NCI-H345 treated with DMSO at 0.1 percent for 48 hours (cell line): ENCODE measurements at regions not wholly inside any gene's neighbourhood (a gene's known extent, or its start where the extent isn't known, plus 50 kb on each side); places are given as distances from the start of the nearest gene placed in this dataset.
"Not testable (repeated sequence)": the region's sequence is repeated elsewhere in the genome, so short reads cannot be mapped to it uniquely, and the experiment has no call there.

ENCODE experiments used
- DNase-seq: peaks from one replicate; lab custom pipeline; 2025; ENCODE audit not compliant: unreplicated experiment; lab: John Stamatoyannopoulos, UW

DNA sequence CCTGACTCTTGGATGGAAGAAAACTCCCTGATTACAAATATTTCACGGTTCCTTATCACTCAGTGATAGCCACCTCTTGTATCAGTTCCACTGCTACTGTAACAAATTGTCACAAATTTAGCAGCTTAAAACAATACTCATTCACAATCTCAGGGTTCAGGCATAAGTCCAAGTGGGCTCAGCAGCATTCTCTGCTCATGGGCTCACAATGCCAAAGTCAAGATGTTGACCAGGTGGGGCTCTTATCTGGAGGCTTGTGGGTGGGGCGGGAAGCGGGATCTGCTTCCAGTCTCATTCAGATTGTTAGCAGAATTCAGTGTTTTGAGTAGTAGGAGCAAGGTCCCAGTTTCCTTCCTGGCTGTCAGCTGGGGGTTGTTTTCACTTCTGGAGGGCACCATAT, 137.3 kb upstream of the FAM78B start:
- DNase-seq = no peak

DNA sequence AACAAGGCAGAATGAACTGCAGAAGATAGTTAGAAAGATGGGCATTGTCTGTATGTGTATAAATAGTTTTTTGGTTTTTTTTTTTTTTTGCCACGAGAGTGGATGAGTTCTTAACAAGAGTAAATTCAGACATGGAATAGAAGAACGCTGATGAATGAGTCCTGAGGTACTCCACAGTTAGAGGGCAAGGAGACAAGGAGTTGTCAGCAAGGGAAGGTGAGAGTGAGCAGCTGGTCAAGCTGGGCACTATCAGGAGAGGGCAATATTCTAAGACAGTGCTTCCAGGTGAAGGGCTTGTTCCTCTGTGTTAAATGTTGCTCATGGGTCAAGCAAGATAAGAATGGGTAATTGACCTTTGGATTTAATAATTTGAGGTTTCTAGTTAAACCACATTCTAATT, 138.6 kb upstream of the FAM78B start:
- no peak for DNase-seq

DNA sequence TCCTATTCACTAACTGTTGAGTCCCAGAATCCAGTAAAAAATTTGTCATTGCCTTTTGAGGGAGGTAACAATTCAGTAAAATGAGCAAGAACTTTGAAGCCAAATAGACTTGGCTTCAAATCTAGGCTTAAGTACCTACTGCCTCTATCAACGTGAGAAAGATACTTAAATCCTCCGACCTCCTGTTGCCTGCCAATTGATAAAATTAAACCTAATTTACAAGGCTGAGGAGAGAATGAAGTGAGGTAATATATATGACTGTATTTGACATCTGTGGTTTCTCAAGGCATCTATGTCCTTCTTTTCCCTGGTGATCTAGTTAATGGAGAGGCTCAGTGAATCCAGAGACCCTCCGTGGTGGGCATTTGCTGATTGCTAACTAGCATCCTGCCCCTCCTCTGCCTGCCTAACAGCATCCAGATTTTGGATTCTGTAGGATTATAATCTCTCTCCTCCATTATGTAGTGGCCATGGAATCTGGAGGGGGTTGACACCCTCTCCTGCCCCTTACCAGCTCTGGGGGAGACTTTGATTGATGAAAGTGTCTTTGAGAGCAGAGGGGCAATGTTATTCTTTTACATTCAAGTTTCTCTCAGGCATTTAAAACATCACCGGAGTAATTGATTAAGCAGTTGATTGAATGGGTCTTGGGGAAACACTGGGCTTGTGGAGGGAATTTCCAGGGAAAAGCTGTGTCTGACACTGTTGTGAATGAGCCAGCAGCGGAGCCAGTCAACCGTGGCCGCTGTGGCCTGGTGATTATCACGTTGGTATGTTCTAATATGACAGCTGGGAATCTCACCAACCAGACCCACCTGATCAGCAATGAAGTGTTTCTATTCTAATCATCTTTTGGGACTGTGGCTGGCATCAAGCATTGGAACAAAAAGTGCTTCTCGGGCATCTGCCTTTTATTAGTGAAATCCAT, 140.7 kb upstream of the FAM78B start:
- DNase-seq = no peak

DNA sequence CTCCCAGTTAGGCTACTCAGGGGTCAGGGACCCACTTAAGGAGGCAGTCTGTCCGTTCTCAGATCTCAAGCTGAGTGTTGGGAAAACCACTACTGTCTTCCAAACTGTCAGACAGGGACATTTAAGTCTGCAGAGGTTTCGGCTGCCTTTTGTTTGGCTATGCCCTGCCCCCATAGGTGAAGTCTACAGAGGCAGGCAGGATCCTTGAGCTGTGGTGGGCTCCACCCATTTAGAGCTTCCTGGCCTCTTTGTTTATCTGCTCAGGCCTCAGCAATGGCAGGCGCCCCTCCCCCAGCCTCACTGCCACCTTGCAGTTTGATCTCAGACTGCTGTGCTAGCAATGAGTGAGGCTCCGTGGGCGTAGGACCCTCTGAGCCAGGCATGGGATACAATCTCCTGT, 149.5 kb upstream of the FAM78B start:
- DNase-seq = not testable (repeated sequence)

DNA sequence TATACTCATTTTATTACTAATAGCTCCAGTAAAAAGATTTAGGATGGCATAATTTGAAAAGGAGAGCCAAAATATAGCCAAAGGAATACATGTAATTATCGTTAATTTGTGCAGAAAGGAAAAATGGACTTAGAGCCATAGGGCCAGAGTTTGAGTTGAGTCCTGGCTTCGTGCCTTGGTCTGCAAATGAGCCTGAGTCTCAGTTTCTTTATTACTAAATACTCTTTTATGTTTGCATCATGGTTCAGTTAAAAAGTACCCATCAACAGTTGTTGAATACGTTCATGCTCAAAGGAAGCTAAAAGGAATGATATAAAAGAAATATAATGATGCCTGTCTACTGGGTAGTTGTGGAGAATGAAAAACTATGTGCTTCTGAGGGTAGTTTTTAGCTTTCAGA, 155.7 kb upstream of the FAM78B start:
- DNase-seq = no peak

DNA sequence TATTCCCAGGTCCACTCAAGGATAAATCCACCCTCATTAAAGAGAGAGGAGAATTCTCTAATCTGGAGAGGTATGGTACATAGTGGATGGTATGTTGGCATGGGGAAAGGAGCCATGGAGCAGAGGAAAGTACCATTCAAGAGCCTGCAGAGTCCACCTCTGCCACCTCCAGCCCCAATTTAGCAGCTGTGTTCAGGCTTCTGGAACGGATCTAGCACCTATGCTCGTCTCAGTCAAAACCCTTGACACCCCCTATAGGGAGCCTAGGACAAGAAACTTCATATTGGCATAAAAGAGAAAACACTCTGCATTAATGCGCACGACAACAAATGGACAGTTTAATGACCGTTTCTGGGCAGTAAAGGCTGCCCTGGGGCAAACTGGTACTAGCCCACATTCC, 161.1 kb upstream of the FAM78B start:
- DNase-seq = no peak

DNA sequence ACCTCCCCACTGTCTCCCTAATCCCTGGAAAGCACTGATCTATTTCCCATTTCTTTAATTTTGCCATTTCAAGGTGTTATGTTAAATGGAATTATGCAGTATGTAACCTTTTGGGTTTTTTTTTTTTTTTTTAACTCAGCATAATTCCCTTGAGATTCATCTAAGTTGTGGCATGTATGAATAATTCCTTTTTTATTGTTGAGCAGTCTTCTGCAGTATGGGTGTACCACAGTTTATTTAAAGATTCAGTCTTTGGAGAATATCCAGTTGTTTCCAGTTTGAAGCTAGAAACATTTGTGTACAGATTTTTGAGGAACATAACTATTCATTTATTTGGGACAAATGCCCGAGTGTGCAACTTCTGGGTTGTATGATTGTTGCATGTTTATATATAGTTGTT, 162.2 kb upstream of the FAM78B start:
- no peak for DNase-seq

DNA sequence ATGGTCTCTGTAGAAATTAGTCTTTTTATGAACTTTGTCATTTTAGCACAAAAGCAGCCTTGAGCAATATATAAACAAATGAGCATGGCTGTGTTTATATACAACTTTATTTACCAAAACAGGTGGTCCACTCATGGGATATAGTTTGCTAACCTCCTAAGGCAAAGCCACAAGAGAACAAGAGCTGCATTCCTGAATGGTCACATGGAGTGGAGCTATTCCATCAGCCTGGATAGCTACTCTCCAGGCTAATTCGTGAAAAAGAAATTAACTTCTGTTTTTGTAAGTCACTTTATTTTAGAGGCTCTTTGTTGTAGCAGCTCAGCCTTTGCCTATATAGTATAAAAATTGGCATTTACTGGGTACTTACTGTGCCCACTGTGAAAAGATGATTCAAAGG, 163.3 kb upstream of the FAM78B start:
- DNase-seq = no peak

DNA sequence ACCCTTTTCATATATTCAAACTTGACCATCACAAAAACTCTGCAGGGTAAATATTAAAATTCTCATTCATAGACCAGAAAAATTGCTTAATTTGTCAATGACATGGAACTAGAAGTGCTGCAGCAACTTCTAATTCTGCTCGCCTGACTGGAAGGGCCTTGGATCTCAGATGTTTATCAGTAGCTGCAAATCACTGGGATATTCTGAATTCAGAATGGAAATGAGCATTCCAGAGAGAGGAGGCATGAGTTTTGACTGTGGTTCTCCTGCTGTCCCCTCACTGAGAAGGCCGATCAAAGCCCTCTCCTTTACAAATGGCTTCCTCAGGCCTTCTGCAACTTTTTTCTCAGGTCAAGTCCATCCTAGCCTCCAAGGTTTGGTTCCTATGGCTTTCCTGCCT, 171.3 kb upstream of the FAM78B start:
- DNase-seq = no peak

DNA sequence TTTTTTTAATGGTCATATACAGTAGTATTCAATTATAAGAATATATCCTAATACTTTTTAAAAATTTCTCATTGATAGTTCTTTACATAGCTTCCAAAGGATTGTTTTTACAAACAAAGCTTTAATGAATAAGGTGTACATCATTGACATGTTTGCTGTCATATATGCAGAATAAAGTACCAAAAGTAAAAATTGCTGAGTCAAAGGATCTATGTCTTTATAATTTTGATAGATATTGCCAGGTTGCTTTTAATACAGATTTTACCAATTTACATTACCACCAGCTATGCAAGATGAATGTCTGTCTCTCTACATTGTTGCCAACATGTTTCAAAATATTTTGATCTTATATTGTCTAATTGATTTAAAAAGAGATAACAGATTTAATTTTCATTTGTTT, 173.9 kb upstream of the FAM78B start:
- no peak for DNase-seq

DNA sequence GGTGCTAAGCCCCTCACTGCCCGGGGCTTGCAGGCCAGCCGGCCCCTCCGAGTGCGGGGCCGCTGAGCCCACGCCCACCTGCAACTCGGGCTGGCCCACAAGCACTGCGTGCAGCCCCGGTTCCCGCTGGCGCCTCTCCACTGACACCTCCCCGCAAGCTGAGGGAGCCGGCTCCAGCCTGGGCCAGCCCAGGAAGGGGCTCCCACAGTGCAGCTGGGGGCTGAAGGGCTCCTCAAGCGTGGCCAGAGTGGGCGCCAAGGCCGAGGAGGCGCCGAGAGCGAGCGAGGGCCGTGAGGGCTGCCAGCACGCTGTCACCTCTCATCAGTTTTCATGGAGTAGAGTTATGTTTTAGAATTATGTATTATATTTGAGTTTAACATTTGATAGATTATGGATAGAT, 176.5 kb upstream of the FAM78B start:
- DNase-seq = no peak

DNA sequence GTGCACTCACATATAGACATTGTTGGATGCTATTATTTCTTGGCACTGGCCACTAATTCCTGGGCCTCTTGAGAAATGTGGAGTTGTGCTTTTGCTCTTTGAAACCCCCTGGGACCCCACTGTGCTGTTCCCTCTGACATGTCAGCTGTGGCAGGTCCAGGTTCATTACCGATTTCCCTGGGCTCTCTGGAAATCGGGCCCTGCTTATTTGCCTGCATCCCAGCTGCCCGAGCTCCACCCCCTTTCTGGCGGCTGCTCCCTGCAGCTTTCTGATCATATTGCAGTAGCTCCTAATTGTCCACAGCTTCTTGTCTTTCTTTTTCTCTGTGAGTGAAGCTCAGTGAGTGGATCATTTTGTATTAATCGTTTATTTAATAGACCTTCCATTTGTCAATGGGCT, 183.7 kb upstream of the FAM78B start:
- no peak for DNase-seq

DNA sequence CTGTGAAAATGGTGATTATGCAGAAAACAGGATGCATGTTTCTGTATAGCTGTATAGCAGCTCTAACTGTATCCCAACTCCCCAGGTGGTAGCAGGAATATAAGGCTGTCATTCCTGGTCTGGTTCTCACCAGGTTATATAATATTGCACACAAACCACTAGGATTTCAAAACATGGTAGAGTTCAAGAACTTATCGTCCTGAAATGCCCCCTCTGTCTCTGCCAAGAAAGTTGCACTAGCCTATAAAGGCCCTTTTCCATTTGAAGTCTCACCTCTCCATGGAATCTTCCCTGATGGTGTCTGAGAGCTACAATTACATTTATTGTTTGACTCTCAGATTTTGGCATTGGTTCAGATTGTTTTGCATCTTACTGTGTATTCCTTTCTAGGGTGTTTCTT, 184.9 kb upstream of the FAM78B start:
- no peak for DNase-seq

DNA sequence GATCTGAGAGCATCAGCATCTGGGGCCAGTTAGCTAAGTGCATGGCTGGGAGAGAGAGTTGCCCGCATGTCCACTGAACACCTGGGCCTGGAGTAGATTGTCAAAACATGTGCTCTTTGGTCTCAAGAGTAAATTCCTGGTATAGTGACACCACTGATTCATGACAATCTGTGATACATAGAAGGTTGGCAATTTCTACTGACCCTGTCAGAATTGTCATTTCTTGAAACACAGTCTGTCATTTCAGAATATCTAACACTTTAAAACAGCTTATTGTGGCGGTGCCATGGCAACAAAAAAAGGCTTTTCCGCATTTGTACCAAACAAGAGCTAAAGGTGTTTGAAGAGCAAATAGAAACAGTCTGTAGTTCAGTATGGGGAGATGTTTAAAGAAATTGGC, 186.4 kb upstream of the FAM78B start:
- DNase-seq = no peak

DNA sequence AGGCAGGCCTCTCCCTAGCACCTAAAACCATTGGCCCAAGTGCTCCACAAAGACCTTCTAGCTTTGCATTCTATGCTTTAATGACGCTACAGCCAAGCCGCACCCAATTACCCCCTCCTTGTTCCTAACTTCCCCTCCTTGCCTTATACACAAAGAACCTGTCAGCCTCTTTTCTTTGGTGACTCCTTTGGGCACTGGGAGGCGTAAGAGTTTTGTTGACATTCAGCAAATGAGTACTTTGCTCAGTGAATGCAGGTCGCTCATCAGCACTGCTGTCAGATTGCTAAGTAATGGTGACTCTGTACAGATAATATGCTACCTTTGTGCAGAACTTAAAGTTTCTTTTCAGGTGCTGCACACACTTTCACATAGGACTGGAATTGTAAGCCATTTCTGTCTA, 187.6 kb upstream of the FAM78B start:
- peak; percentile 17 for DNase-seq

DNA sequence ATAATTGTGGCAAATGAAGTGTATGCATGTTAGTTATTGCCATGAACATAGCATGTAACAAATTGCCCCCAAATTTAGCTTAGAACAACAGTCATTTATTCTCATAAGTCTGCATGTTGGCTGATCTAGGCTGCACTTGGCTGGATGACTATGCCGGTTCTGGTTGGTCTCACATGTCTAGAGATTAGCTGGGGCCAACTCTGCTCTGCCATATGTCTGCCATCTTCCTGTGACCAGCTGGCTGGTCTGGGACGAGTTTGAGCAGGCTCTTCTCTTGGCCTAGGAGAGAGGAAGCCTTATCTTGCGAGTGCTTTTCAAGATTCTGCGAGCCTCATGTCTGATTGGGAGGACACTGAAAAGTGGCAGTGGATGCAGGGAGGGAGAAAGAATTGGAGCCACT, 198.3 kb upstream of the FAM78B start:
- no peak for DNase-seq

DNA sequence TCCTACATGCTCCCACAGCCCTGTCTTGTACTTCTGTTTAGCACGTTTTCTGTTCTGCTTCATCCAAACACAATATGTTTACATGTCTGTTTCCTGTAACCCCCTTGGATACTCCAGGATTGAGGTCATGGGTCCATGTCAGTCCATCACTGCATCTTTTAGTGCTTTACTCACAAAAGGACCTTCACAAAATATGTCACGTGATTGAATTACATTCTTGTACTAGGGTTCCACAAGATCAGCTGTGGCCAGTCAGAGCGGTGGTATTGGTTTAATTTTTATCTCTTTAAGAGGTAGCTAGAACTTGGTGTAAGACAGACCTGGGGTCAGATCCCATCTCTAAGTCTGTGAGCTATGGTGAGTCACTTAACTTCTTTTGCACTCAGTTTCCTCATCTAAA, 201.2 kb upstream of the FAM78B start:
- DNase-seq = no peak

DNA sequence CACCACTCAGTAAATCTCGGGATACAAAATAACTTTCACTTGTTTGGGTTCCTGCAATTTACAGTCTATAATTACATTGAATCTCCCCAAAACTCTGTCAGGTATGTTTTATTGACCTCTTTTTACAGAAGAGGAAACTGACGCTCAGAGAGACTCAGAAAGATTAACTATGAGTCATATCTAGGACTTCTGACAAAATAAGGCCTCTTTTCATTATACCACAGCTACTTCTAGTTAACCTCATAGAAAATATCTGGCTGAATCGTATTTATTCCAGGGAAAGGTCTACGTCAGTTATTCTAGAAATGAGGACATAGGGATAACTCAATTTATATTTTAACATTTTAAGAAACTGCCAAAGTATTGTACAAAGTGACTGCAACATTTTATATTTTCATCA, 211.1 kb upstream of the FAM78B start:
- no peak for DNase-seq

DNA sequence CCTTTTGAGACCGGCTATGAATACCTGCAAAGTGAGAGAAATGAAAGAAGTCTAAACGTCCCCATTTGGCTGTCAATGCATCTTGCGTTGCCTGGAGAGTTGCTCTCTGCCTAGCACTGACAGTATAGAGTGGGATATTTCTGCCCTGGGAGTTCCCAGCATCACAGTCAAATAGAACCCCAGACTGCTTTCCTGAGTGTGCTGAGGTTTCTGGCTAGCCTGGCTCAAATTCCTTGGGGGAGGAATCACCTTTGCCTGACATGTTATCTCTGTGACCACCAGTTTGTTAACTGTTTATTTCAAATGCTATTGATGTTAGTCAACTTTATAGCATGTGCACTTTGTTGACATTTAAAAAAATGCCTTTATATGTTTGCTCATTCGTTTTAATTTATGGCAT, 212.0 kb upstream of the FAM78B start:
- DNase-seq = no peak

DNA sequence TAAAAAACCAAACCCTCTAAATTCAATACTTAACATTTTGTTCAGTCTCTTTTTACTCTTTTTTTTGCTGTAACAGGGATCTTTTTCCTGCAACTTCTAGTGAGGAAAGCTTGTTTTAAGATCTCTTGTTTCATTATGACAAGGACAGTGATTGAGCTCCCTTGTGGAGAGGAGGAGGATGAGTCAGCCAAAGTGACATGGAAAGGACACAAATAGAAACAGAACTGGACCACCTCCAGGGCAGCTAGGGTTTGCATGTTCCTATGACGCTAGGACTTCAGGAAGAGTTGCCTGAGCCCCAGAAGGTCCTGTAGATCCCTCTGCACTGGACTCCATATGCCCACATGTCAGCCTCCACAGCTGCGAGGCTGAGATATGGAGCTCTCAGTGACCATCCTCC, 212.6 kb upstream of the FAM78B start:
- DNase-seq = no peak

DNA sequence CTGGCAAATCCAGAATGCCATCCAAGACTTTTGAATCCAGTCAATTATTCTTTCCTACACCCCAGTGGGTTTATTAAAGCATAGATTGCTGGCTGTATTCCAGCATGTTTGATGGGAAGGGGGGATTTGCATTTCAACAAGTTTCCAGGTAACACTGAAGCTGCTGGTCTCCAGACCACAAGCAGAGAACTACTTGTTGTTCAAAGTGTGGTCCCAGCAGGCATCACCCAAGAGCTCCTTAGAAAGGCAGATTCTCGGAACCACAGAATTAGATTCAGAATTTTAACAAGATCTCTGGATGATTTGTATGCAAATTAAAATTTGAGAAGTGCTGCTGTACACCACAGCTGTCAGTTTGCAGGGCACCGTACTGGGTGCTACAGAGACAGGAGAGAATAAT, 216.3 kb upstream of the FAM78B start:
- DNase-seq = peak; percentile 33

DNA sequence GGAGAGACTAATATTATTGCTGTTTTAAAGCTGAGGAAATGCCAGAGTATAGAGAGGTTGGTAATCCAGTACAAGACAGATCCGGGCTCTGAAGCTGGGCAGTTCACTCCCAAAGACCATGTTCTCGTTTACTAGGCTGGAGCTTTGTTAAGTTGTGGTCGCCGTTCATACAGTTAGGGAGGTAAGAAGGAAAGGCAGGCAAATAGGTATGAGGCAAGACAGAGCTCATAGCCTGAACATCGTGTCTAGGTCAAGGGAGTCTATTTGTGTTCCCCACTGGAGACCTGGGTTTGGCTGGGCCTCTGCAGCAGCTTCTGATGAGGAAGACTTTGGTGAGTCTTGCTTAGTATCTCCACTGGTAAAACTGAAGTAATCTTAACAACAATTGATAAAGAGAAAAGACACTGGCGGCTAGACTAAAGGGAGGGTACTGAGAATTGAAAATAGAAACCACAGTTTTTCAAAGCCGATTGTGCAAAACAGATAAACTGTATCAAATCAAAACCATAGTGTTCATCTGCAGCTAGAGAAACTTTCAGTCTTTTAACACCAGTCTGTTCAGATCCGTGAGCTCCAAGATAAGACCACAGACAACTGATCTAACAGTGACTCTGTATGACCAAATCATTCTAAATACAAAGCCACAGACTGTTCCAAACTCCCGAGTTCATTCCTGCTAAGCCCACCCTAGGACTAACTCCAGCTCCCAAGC, 217.0 kb upstream of the FAM78B start:
- DNase-seq = no peak

DNA sequence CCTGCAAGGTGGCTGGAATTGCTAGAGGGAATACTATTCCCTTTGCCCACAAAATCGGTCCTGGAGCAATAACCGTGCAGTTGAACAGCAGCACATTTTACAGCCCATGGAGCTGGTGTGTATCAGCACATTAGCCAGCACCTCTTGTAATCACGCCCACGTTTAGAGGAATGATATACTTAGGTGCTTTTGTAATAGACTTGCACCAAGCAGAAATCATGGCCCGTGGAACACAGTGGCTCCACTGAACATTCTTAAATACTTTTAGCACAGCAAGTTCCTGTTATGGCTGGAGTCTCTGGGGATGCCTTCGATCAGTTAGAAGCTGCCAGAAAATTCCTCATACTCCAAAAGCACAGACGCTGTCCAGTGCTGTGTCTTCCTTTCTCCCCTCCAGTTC, 218.1 kb upstream of the FAM78B start:
- DNase-seq = no peak
